OCI-LY3 (cell line): ENCODE measurements at regions not wholly inside any gene's neighbourhood (a gene's known extent, or its start where the extent isn't known, plus 50 kb on each side); places are given as distances from the start of the nearest gene placed in this dataset.

ENCODE experiments used
- H2AFZ ChIP-seq: fragments of 200-600, 300-600 bp; shearing (Covaris generic); 2 replicates; pipeline ENCODE4 v1.6.0; 2014; ENCODE audit warnings: antibody characterized with exemption, low read depth, low read length
- H3K27ac ChIP-seq: fragments of 200-600, 300-600 bp; sonication (generic); 2 replicates; pipeline ENCODE4 v1.5.1; 2014; ENCODE audit warnings: mild to moderate bottlenecking, low read length, moderate library complexity, mixed read lengths
- H3K27me3 ChIP-seq: fragments of 200-600, 300-600 bp; sonication (generic); 2 replicates; pipeline ENCODE4 v1.6.1; 2014; ENCODE audit warnings: low read depth, low read length, mixed read lengths
- H3K36me3 ChIP-seq: fragments of 200-600, 300-600 bp; sonication (generic); replicated peaks from 2 replicates; pipeline ENCODE3; 2014; ENCODE audit warnings: low read depth, low read length, mixed read lengths
- H3K4me1 ChIP-seq: fragments of 300-600, 200-600 bp; sonication (generic); 2 replicates; pipeline ENCODE4 v1.6.1; 2014; ENCODE audit warnings: low read length, mixed read lengths
- H3K4me2 ChIP-seq: fragments of 200-600, 300-600 bp; sonication (generic); 2 replicates; pipeline ENCODE4 v1.6.1; 2014; ENCODE audit warnings: low read length, mixed read lengths
- H3K4me3 ChIP-seq: fragments of 300-600, 200-600 bp; sonication (generic); 2 replicates; pipeline ENCODE4 v1.5.1; 2014; ENCODE audit warnings: antibody characterized with exemption, mild to moderate bottlenecking, low read length, moderate library complexity
- H3K79me2 ChIP-seq: fragments of 300-600, 200-600 bp; shearing (Covaris generic); 2 replicates; pipeline ENCODE4 v1.6.1; 2014; ENCODE audit warnings: mild to moderate bottlenecking, low read length, mixed read lengths
- H3K9ac ChIP-seq: fragments of 300-600, 200-600 bp; shearing (Covaris generic); 2 replicates; pipeline ENCODE4 v1.6.0; 2014; ENCODE audit warnings: mild to moderate bottlenecking, low read length, moderate library complexity
- H3K9me3 ChIP-seq: fragments of 200-600, 300-600 bp; shearing (Covaris generic); 2 replicates; pipeline ENCODE4 v1.6.1; 2014; ENCODE audit warnings: low read length, mixed read lengths; ENCODE audit not compliant: insufficient read depth
- H4K20me1 ChIP-seq: fragments of 200-600, 300-600 bp; sonication (generic); 2 replicates; pipeline ENCODE4 v1.6.1; 2016; ENCODE audit warnings: low read length, mixed read lengths; ENCODE audit not compliant: insufficient read depth
- CTCF ChIP-seq: fragments of 200-600, 300-600 bp; sonication (generic); IDR thresholded peaks from 2 replicates; pipeline ENCODE4 v1.5.1; 2014; ENCODE audit warnings: antibody characterized with exemption, low read length, low read depth
- EZH2phosphoT487 ChIP-seq: fragments of 200-600 bp; shearing (Covaris generic); IDR thresholded peaks from 2 replicates; pipeline ENCODE4 v1.6.1; 2018; ENCODE audit warnings: antibody characterized with exemption, mixed run types, low read depth

DNA sequence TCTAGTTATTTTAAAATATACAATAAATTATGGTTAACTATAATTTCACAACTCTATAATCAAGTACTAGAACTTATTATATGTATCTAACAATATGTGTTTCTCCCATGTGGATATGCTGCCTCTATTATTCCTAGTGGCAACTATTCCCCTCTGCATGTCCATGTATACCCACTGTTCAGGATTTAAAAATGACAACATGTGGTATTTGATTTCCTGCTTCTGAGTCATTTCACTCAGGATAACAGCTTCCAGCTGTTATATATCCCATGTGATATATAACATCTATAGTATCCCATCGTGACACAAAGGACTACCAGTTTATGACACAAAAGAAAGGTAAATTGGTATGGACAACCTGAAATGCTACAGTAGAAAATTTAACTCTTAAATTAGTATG lies 167.4 kb upstream of the TACR3 start:
- no peaks in the 10 kb centered on the region for H3K79me2 ChIP-seq
- H3K36me3 ChIP-seq = no peaks in the 10 kb centered on the region
- no peaks in the 10 kb centered on the region for H3K27me3 ChIP-seq
- no peak overlapping the region for H3K9ac ChIP-seq
- no peaks in the 10 kb centered on the region for H4K20me1 ChIP-seq
- H3K4me3 ChIP-seq = no peak overlapping the region
- no peak overlapping the region for H3K27ac ChIP-seq
- H2AFZ ChIP-seq = no peak overlapping the region
- H3K9me3 ChIP-seq = no peaks in the 10 kb centered on the region
- no peak for TF ChIP-seq EZH2phosphoT487
- TF ChIP-seq CTCF = no peak
- no peaks in the 10 kb centered on the region for H3K4me1 ChIP-seq
- H3K4me2 ChIP-seq = no peak overlapping the region

DNA sequence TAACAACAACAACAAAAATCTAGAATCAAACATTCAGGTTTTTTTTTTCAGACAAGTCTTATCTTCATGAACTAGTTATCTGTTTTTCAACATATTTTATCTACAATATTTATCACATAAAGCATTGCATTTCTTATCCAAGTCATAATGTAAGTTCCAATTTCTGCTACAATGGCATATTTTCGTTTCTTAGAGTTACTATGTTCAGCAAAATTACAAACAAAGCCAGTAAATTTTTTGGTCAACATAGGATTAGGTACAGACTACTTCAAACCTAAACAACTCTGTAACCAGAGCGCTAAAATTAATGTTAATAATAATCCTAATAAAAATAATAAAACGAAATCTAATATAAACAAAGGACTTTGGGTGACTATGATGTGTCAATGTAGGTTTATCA lies 165.4 kb upstream of the TACR3 start:
- H3K9ac ChIP-seq = no peak overlapping the region
- no peaks in the 10 kb centered on the region for H3K79me2 ChIP-seq
- no peaks in the 10 kb centered on the region for H3K9me3 ChIP-seq
- no peaks in the 10 kb centered on the region for H4K20me1 ChIP-seq
- no peaks in the 10 kb centered on the region for H3K36me3 ChIP-seq
- H3K27me3 ChIP-seq = no peaks in the 10 kb centered on the region
- no peak overlapping the region for H3K4me3 ChIP-seq
- H3K27ac ChIP-seq = no peak overlapping the region
- no peaks in the 10 kb centered on the region for H3K4me1 ChIP-seq
- no peak for TF ChIP-seq CTCF
- TF ChIP-seq EZH2phosphoT487 = no peak
- no peak overlapping the region for H3K4me2 ChIP-seq
- no peak overlapping the region for H2AFZ ChIP-seq

DNA sequence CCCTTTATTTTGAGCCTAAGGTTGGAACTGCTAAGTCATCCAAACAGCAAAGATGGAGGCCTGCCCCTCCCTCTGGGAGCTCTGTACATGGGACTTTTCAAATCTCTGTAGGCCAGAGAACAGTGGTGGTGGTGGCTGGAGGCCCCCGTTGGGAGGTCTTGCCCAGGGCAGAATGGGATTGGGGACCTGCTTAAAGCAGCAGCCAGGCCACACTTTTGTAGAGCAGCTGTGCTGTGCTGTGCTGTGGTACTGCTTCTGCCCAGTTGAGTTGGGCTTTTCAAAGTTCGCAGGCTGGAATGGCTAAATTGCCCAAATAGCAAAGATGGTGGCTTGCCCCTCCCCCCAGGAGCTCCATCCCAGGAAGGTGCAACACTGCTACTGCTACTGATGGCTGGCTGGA lies 147.5 kb upstream of the TACR3 start:
- Histone ChIP-seq H3K4me3 (no peak overlapping the region), H4K20me1 (no peaks in the 10 kb centered on the region), H3K9me3 (no peaks in the 10 kb centered on the region), H3K36me3 (no peaks in the 10 kb centered on the region), H3K27ac (no peak overlapping the region), H3K4me1 (no peaks in the 10 kb centered on the region), H3K27me3 (no peaks in the 10 kb centered on the region), H3K9ac (no peak overlapping the region), H3K79me2 (no peaks in the 10 kb centered on the region), H2AFZ (no peak overlapping the region), H3K4me2 (no peak overlapping the region)
- TF ChIP-seq EZH2phosphoT487 (no peak), CTCF (no peak)

DNA sequence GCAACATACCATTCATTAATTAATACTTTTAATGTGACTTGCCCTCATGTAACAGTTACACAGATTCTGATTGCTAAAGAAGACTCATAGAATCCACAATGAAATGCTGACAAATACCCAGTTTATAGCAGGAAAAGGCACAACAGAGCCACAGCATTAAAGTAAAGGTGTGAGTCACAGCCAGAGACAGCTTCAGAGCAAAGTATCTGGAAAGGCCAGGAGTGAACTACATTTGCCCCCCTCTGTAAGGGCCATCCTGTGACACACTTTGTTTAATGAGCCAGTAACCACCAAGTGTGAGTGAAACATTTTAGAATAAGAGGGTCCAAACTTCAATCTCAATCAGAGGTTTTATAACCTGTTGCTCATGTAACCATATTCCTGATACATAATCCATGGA lies 133.8 kb upstream of the TACR3 start:
- Histone ChIP-seq H3K9ac (no peak overlapping the region), H3K27ac (no peak overlapping the region), H2AFZ (no peak overlapping the region), H3K9me3 (no peaks in the 10 kb centered on the region), H3K4me3 (no peak overlapping the region), H4K20me1 (no peaks in the 10 kb centered on the region), H3K27me3 (no peaks in the 10 kb centered on the region), H3K36me3 (no peaks in the 10 kb centered on the region), H3K4me1 (no peaks in the 10 kb centered on the region), H3K79me2 (no peaks in the 10 kb centered on the region), H3K4me2 (no peak overlapping the region)
- TF ChIP-seq EZH2phosphoT487 = no peak

DNA sequence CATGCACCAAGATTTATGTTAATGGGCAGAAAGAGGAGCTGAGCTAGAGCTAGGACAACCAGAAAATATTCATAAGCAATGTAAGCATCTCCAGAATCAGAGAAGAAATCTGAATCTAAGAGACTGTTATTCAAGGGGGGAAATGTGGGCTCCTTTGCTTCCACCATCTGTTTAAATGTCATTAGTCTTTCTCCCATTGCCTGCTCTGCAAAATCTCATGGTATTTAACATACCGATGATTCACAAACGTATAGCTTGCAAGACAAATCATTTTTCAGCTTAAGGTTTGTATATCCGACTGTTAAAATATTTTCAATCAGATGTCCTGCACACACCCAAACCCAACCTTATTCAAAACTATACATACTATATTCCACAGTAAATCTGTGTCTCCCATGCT lies 133.4 kb upstream of the TACR3 start:
- TF ChIP-seq EZH2phosphoT487 (no peak), CTCF (no peak)
- H3K79me2 ChIP-seq = no peaks in the 10 kb centered on the region
- no peak overlapping the region for H3K4me2 ChIP-seq
- no peaks in the 10 kb centered on the region for H3K36me3 ChIP-seq
- no peaks in the 10 kb centered on the region for H3K9me3 ChIP-seq
- no peaks in the 10 kb centered on the region for H3K4me1 ChIP-seq
- no peak overlapping the region for H2AFZ ChIP-seq
- no peak overlapping the region for H3K27ac ChIP-seq
- no peak overlapping the region for H3K9ac ChIP-seq
- H3K27me3 ChIP-seq = no peaks in the 10 kb centered on the region
- H4K20me1 ChIP-seq = no peaks in the 10 kb centered on the region
- H3K4me3 ChIP-seq = no peak overlapping the region
